NCI-H1048 (cell line): ENCODE measurements at regions not wholly inside any gene's neighbourhood (a gene's known extent, or its start where the extent isn't known, plus 50 kb on each side); places are given as distances from the start of the nearest gene placed in this dataset.
"Not testable (repeated sequence)": the region's sequence is repeated elsewhere in the genome, so short reads cannot be mapped to it uniquely, and the experiment has no call there.

ENCODE experiments used
- DNase-seq: peaks from one replicate; lab custom pipeline; 2025; lab: John Stamatoyannopoulos, UW

- no peak for DNase-seq
These were observed 91.0 kb upstream of the PRR23C start for GRCh38 chr3:139135657-139136056.

GRCh38 chr3:139136469-139137202 is 91.9 kb upstream of the PRR23C start:
- no peak for DNase-seq

GRCh38 chr3:139140553-139140952 is 95.9 kb upstream of the PRR23C start:
- DNase-seq: no peak

- not testable (repeated sequence) for DNase-seq
These were observed 101.3 kb upstream of the PRR23C start for GRCh38 chr3:139145980-139146379.

GRCh38 chr3:139151530-139151929 is 106.8 kb upstream of the PRR23C start:
- DNase-seq: no peak

- not testable (repeated sequence) for DNase-seq
These were observed 108.7 kb upstream of the PRR23C start for GRCh38 chr3:139153434-139153833.

- no peak for DNase-seq
These were observed 112.7 kb upstream of the PRR23C start for GRCh38 chr3:139157161-139157932.

GRCh38 chr3:139159356-139159755 is 114.7 kb upstream of the PRR23C start:
- DNase-seq: no peak

GRCh38 chr3:139173372-139174108 is 128.8 kb upstream of the PRR23C start:
- no peak for DNase-seq

- DNase-seq: no peak
These were observed 135.8 kb upstream of the PRR23C start for GRCh38 chr3:139180489-139180888.

GRCh38 chr3:139182143-139182542 is 137.5 kb upstream of the PRR23C start:
- no peak for DNase-seq

GRCh38 chr3:139182598-139182997 is 137.9 kb upstream of the PRR23C start:
- DNase-seq: no peak

- DNase-seq: no peak
These were observed 140.8 kb upstream of the PRR23C start for GRCh38 chr3:139185527-139185926.

- no peak for DNase-seq
These were observed 142.5 kb upstream of the PRR23C start for GRCh38 chr3:139187154-139187553.

GRCh38 chr3:139187648-139188047 is 143.0 kb upstream of the PRR23C start:
- no peak for DNase-seq

GRCh38 chr3:139189943-139190342 is 145.3 kb upstream of the PRR23C start:
- no peak for DNase-seq

GRCh38 chr3:139194421-139194820 is 149.4 kb upstream of the MRPS22 start:
- not testable (repeated sequence) for DNase-seq

- DNase-seq: not testable (repeated sequence)
These were observed 147.7 kb upstream of the MRPS22 start for GRCh38 chr3:139196146-139196545.

GRCh38 chr3:139197251-139197650 is 146.6 kb upstream of the MRPS22 start:
- no peak for DNase-seq

GRCh38 chr3:139198186-139198585 is 145.6 kb upstream of the MRPS22 start:
- DNase-seq: no peak

- DNase-seq: no peak
These were observed 144.9 kb upstream of the MRPS22 start for GRCh38 chr3:139198929-139199328.

GRCh38 chr3:139199421-139200010 is 144.3 kb upstream of the MRPS22 start:
- no peak for DNase-seq
